ENCODE measurements at regions not wholly inside any gene's neighbourhood (a gene's known extent, or its start where the extent isn't known, plus 50 kb on each side); places are given as distances from the start of the nearest gene placed in this dataset.

- Histone ChIP-seq H3K9me3 (ENCODE audit: low read length) (peaks cover 7% of the 10 kb centered on the region), H3K36me3 (ENCODE audit: insufficient read depth, low read length) (no peaks in the 10 kb centered on the region), H3K4me1 (ENCODE audit: low read length) (no peaks in the 10 kb centered on the region), H3K79me2 (ENCODE audit: low read length) (no peaks in the 10 kb centered on the region), H2AFZ (ENCODE audit: low read length) (no peak overlapping the region), H4K20me1 (ENCODE audit: insufficient read depth, low read depth, low read length) (no peaks in the 10 kb centered on the region), H3K27me3 (ENCODE audit: low read length) (no peaks in the 10 kb centered on the region), H3K27ac (ENCODE audit: low read length) (no peak overlapping the region), H3K4me3 (ENCODE audit: low read length) (no peak overlapping the region), H3K9me2 (replicated peaks; ENCODE audit: insufficient read depth, low read length) (0 out of 2 replicates have a peak, but pooled peaks cover 5% of the 10 kb centered on the region), H3K4me2 (ENCODE audit: low read depth, low read length, poor library complexity, severe bottlenecking) (no peak overlapping the region), H3K9ac (ENCODE audit: low read length) (no peak overlapping the region)
- DNase-seq = no peak
These were observed 85.6 kb upstream of the GHR start for GRCh38 chr5:42337607-42338006.

GRCh38 chr5:42338136-42338535, 85.1 kb upstream of the GHR start:
- Histone ChIP-seq H3K4me1 (ENCODE audit: low read length) (no peaks in the 10 kb centered on the region), H2AFZ (ENCODE audit: low read length) (no peak overlapping the region), H3K4me2 (ENCODE audit: low read depth, low read length, poor library complexity, severe bottlenecking) (no peak overlapping the region), H3K9me2 (replicated peaks; ENCODE audit: insufficient read depth, low read length) (0 out of 2 replicates have a peak, but pooled peaks cover 5% of the 10 kb centered on the region), H3K4me3 (ENCODE audit: low read length) (no peak overlapping the region), H3K27me3 (ENCODE audit: low read length) (no peaks in the 10 kb centered on the region), H4K20me1 (ENCODE audit: insufficient read depth, low read depth, low read length) (no peaks in the 10 kb centered on the region), H3K9me3 (ENCODE audit: low read length) (peaks cover 7% of the 10 kb centered on the region), H3K27ac (ENCODE audit: low read length) (no peak overlapping the region), H3K9ac (ENCODE audit: low read length) (no peak overlapping the region), H3K36me3 (ENCODE audit: insufficient read depth, low read length) (no peaks in the 10 kb centered on the region), H3K79me2 (ENCODE audit: low read length) (no peaks in the 10 kb centered on the region)
- no peak for DNase-seq

- H3K27me3 ChIP-seq (ENCODE audit: low read length) = no peaks in the 10 kb centered on the region
- H3K9me3 ChIP-seq (ENCODE audit: low read length) = no peaks in the 10 kb centered on the region
- DNase-seq = no peak
- no peak overlapping the region for H3K4me2 ChIP-seq (ENCODE audit: low read depth, low read length, poor library complexity, severe bottlenecking)
- H3K4me3 ChIP-seq (ENCODE audit: low read length) = no peak overlapping the region
- H3K9ac ChIP-seq (ENCODE audit: low read length) = no peak overlapping the region
- no peaks in the 10 kb centered on the region for H4K20me1 ChIP-seq (ENCODE audit: insufficient read depth, low read depth, low read length)
- no peaks in the 10 kb centered on the region for H3K4me1 ChIP-seq (ENCODE audit: low read length)
- H2AFZ ChIP-seq (ENCODE audit: low read length) = no peak overlapping the region
- no peak overlapping the region for H3K27ac ChIP-seq (ENCODE audit: low read length)
- H3K36me3 ChIP-seq (ENCODE audit: insufficient read depth, low read length) = no peaks in the 10 kb centered on the region
- 0 out of 2 replicates have a peak, but pooled peaks cover 3% of the 10 kb centered on the region for H3K9me2 ChIP-seq (replicated peaks; ENCODE audit: insufficient read depth, low read length)
- no peaks in the 10 kb centered on the region for H3K79me2 ChIP-seq (ENCODE audit: low read length)
These were observed 74.1 kb upstream of the GHR start for GRCh38 chr5:42349163-42349562.

GRCh38 chr5:42351956-42352355, 71.3 kb upstream of the GHR start:
- H3K9me2 ChIP-seq (replicated peaks; ENCODE audit: insufficient read depth, low read length) = no peaks in the 10 kb centered on the region
- no peak overlapping the region for H3K4me2 ChIP-seq (ENCODE audit: low read depth, low read length, poor library complexity, severe bottlenecking)
- H4K20me1 ChIP-seq (ENCODE audit: insufficient read depth, low read depth, low read length) = no peaks in the 10 kb centered on the region
- no peaks in the 10 kb centered on the region for H3K36me3 ChIP-seq (ENCODE audit: insufficient read depth, low read length)
- H3K4me3 ChIP-seq (ENCODE audit: low read length) = no peak overlapping the region
- no peak for DNase-seq
- no peaks in the 10 kb centered on the region for H3K9me3 ChIP-seq (ENCODE audit: low read length)
- no peak overlapping the region for H3K27ac ChIP-seq (ENCODE audit: low read length)
- H3K4me1 ChIP-seq (ENCODE audit: low read length) = no peaks in the 10 kb centered on the region
- no peaks in the 10 kb centered on the region for H3K79me2 ChIP-seq (ENCODE audit: low read length)
- no peak overlapping the region for H3K9ac ChIP-seq (ENCODE audit: low read length)
- no peak overlapping the region for H2AFZ ChIP-seq (ENCODE audit: low read length)
- no peaks in the 10 kb centered on the region for H3K27me3 ChIP-seq (ENCODE audit: low read length)

GRCh38 chr5:42360056-42360455, 63.2 kb upstream of the GHR start:
- no peaks in the 10 kb centered on the region for H3K9me3 ChIP-seq (ENCODE audit: low read length)
- no peaks in the 10 kb centered on the region for H3K79me2 ChIP-seq (ENCODE audit: low read length)
- no peaks in the 10 kb centered on the region for H4K20me1 ChIP-seq (ENCODE audit: insufficient read depth, low read depth, low read length)
- no peaks in the 10 kb centered on the region for H3K9me2 ChIP-seq (replicated peaks; ENCODE audit: insufficient read depth, low read length)
- no peak overlapping the region for H3K27ac ChIP-seq (ENCODE audit: low read length)
- no peak for DNase-seq
- no peaks in the 10 kb centered on the region for H3K36me3 ChIP-seq (ENCODE audit: insufficient read depth, low read length)
- no peak overlapping the region for H3K4me3 ChIP-seq (ENCODE audit: low read length)
- no peaks in the 10 kb centered on the region for H3K4me1 ChIP-seq (ENCODE audit: low read length)
- no peaks in the 10 kb centered on the region for H3K27me3 ChIP-seq (ENCODE audit: low read length)
- H3K9ac ChIP-seq (ENCODE audit: low read length) = no peak overlapping the region
- H3K4me2 ChIP-seq (ENCODE audit: low read depth, low read length, poor library complexity, severe bottlenecking) = no peak overlapping the region
- no peak overlapping the region for H2AFZ ChIP-seq (ENCODE audit: low read length)

GRCh38 chr5:42360616-42361314, 62.5 kb upstream of the GHR start:
- no peak overlapping the region for H3K4me3 ChIP-seq (ENCODE audit: low read length)
- H3K4me2 ChIP-seq (ENCODE audit: low read depth, low read length, poor library complexity, severe bottlenecking) = no peak overlapping the region
- no peak overlapping the region for H3K27ac ChIP-seq (ENCODE audit: low read length)
- H3K36me3 ChIP-seq (ENCODE audit: insufficient read depth, low read length) = no peaks in the 10 kb centered on the region
- H4K20me1 ChIP-seq (ENCODE audit: insufficient read depth, low read depth, low read length) = no peaks in the 10 kb centered on the region
- H3K9me3 ChIP-seq (ENCODE audit: low read length) = no peaks in the 10 kb centered on the region
- no peak overlapping the region for H3K9ac ChIP-seq (ENCODE audit: low read length)
- DNase-seq = no peak
- H3K9me2 ChIP-seq (replicated peaks; ENCODE audit: insufficient read depth, low read length) = no peaks in the 10 kb centered on the region
- no peaks in the 10 kb centered on the region for H3K27me3 ChIP-seq (ENCODE audit: low read length)
- no peaks in the 10 kb centered on the region for H3K79me2 ChIP-seq (ENCODE audit: low read length)
- no peaks in the 10 kb centered on the region for H3K4me1 ChIP-seq (ENCODE audit: low read length)
- no peak overlapping the region for H2AFZ ChIP-seq (ENCODE audit: low read length)

- no peaks in the 10 kb centered on the region for H3K27me3 ChIP-seq (ENCODE audit: low read length)
- H4K20me1 ChIP-seq (ENCODE audit: insufficient read depth, low read depth, low read length) = no peaks in the 10 kb centered on the region
- no peaks in the 10 kb centered on the region for H3K4me1 ChIP-seq (ENCODE audit: low read length)
- no peak overlapping the region for H3K4me2 ChIP-seq (ENCODE audit: low read depth, low read length, poor library complexity, severe bottlenecking)
- H3K79me2 ChIP-seq (ENCODE audit: low read length) = no peaks in the 10 kb centered on the region
- no peak overlapping the region for H3K27ac ChIP-seq (ENCODE audit: low read length)
- no peaks in the 10 kb centered on the region for H3K36me3 ChIP-seq (ENCODE audit: insufficient read depth, low read length)
- no peaks in the 10 kb centered on the region for H3K9me2 ChIP-seq (replicated peaks; ENCODE audit: insufficient read depth, low read length)
- no peak overlapping the region for H3K9ac ChIP-seq (ENCODE audit: low read length)
- no peak for DNase-seq
- no peaks in the 10 kb centered on the region for H3K9me3 ChIP-seq (ENCODE audit: low read length)
- no peak overlapping the region for H3K4me3 ChIP-seq (ENCODE audit: low read length)
- no peak overlapping the region for H2AFZ ChIP-seq (ENCODE audit: low read length)
These were observed 61.9 kb upstream of the GHR start for GRCh38 chr5:42361315-42361688.

- H3K27me3 ChIP-seq (ENCODE audit: low read length) = no peaks in the 10 kb centered on the region
- no peaks in the 10 kb centered on the region for H3K79me2 ChIP-seq (ENCODE audit: low read length)
- no peaks in the 10 kb centered on the region for H3K4me1 ChIP-seq (ENCODE audit: low read length)
- no peaks in the 10 kb centered on the region for H3K9me3 ChIP-seq (ENCODE audit: low read length)
- H3K27ac ChIP-seq (ENCODE audit: low read length) = no peak overlapping the region
- H2AFZ ChIP-seq (ENCODE audit: low read length) = no peak overlapping the region
- no peaks in the 10 kb centered on the region for H3K36me3 ChIP-seq (ENCODE audit: insufficient read depth, low read length)
- no peak for DNase-seq
- H4K20me1 ChIP-seq (ENCODE audit: insufficient read depth, low read depth, low read length) = no peaks in the 10 kb centered on the region
- H3K4me3 ChIP-seq (ENCODE audit: low read length) = no peak overlapping the region
- H3K9ac ChIP-seq (ENCODE audit: low read length) = no peak overlapping the region
- no peak overlapping the region for H3K4me2 ChIP-seq (ENCODE audit: low read depth, low read length, poor library complexity, severe bottlenecking)
- H3K9me2 ChIP-seq (replicated peaks; ENCODE audit: insufficient read depth, low read length) = no peaks in the 10 kb centered on the region
These were observed 57.2 kb upstream of the GHR start for GRCh38 chr5:42366051-42366450.
